ENCODE measurements at regions not wholly inside any gene's neighbourhood (a gene's known extent, or its start where the extent isn't known, plus 50 kb on each side); places are given as distances from the start of the nearest gene placed in this dataset.

GRCh38 chr6:95693108-95693507 is 115.8 kb downstream of the MANEA start:
- no peak overlapping the region for H3K9ac ChIP-seq (ENCODE audit: low read depth in 2 of 2, low read length in 2 of 2)
- no peaks in the 10 kb centered on the region for H3K9me3 ChIP-seq
- no peak for DNase-seq
- no peaks in the 10 kb centered on the region for H3K4me1 ChIP-seq
- intact Hi-C loops (cut with DNase I), result no loop called here
- no peak overlapping the region for H3K4me3 ChIP-seq
- H3K27me3 ChIP-seq, result no peaks in the 10 kb centered on the region
- H3K27ac ChIP-seq, result no peak overlapping the region
- TF ChIP-seq CTCF (IDR thresholded peaks at IDR 0.05), result no peak
- H3K36me3 ChIP-seq, result no peaks in the 10 kb centered on the region

- no peaks in the 10 kb centered on the region for H3K9me3 ChIP-seq
- TF ChIP-seq CTCF (IDR thresholded peaks at IDR 0.05), result no peak
Measured at GRCh38 chr6:95698271-95698670, 120.9 kb downstream of the MANEA start.

GRCh38 chr6:95723638-95724037 is 146.3 kb downstream of the MANEA start:
- Histone ChIP-seq H3K9ac (ENCODE audit: low read depth in 2 of 2, low read length in 2 of 2) (no peak overlapping the region), H3K27me3 (no peaks in the 10 kb centered on the region), H3K4me1 (no peaks in the 10 kb centered on the region), H3K27ac (no peak overlapping the region), H3K9me3 (no peaks in the 10 kb centered on the region), H3K36me3 (no peaks in the 10 kb centered on the region), H3K4me3 (no peak overlapping the region)
- intact Hi-C loops (cut with DNase I), result no loop called here
- no peak for DNase-seq
- no peak for TF ChIP-seq CTCF (IDR thresholded peaks at IDR 0.05)

More at GRCh38 chr6:95698271-95698670, 120.9 kb downstream of the MANEA start:
- intact Hi-C loops (cut with DNase I), result no loop called here
- no peaks in the 10 kb centered on the region for H3K4me1 ChIP-seq
- H3K27me3 ChIP-seq, result no peaks in the 10 kb centered on the region
- H3K27ac ChIP-seq, result no peak overlapping the region
- DNase-seq, result no peak
- no peak overlapping the region for H3K4me3 ChIP-seq
- no peak overlapping the region for H3K9ac ChIP-seq (ENCODE audit: low read depth in 2 of 2, low read length in 2 of 2)
- H3K36me3 ChIP-seq, result no peaks in the 10 kb centered on the region

- Histone ChIP-seq H3K9ac (ENCODE audit: low read depth in 2 of 2, low read length in 2 of 2) (no peak overlapping the region), H3K9me3 (no peaks in the 10 kb centered on the region), H3K4me3 (no peak overlapping the region), H3K4me1 (no peaks in the 10 kb centered on the region), H3K27ac (no peak overlapping the region), H3K36me3 (no peaks in the 10 kb centered on the region), H3K27me3 (no peaks in the 10 kb centered on the region)
- TF ChIP-seq CTCF (IDR thresholded peaks at IDR 0.05), result no peak
- intact Hi-C loops (cut with DNase I), result no loop called here
- DNase-seq, result no peak
Measured at GRCh38 chr6:95725344-95725743, 148.0 kb downstream of the MANEA start.

- Histone ChIP-seq H3K27me3 (no peaks in the 10 kb centered on the region), H3K9ac (ENCODE audit: low read depth in 2 of 2, low read length in 2 of 2) (no peak overlapping the region), H3K4me3 (no peak overlapping the region), H3K4me1 (no peaks in the 10 kb centered on the region), H3K36me3 (no peaks in the 10 kb centered on the region), H3K9me3 (no peaks in the 10 kb centered on the region), H3K27ac (no peak overlapping the region)
- intact Hi-C loops (cut with DNase I), result no loop called here
- DNase-seq, result no peak
- no peak for TF ChIP-seq CTCF (IDR thresholded peaks at IDR 0.05)
Measured at GRCh38 chr6:95740157-95740556, 162.8 kb downstream of the MANEA start.

GRCh38 chr6:95741045-95741444 is 163.7 kb downstream of the MANEA start:
- no peaks in the 10 kb centered on the region for H3K9me3 ChIP-seq
- intact Hi-C loops (cut with DNase I), result no loop called here
- H3K4me3 ChIP-seq, result no peak overlapping the region
- TF ChIP-seq CTCF (IDR thresholded peaks at IDR 0.05), result no peak
- H3K27ac ChIP-seq, result no peak overlapping the region
- DNase-seq, result no peak
- no peaks in the 10 kb centered on the region for H3K36me3 ChIP-seq
- no peaks in the 10 kb centered on the region for H3K27me3 ChIP-seq
- H3K4me1 ChIP-seq, result no peaks in the 10 kb centered on the region
- H3K9ac ChIP-seq (ENCODE audit: low read depth in 2 of 2, low read length in 2 of 2), result no peak overlapping the region
